K562 (cell line): ENCODE measurements at regions not wholly inside any gene's neighbourhood (a gene's known extent, or its start where the extent isn't known, plus 50 kb on each side); places are given as distances from the start of the nearest gene placed in this dataset.

Source experiments
- BRD9 ChIP-seq: fragments of 450-650 bp; IDR thresholded peaks from 2 replicates; pipeline ENCODE4 v1.6.1; 2018; ENCODE audit warnings: low read depth; ENCODE audit not compliant: partially characterized antibody
- PRPF4 ChIP-seq: fragments of 200-400 bp; formaldehyde crosslinking; IDR thresholded peaks from one replicate; pipeline ENCODE4 v1.6.1; 2017; ENCODE audit warnings: low read length, low read depth, mild to moderate bottlenecking; ENCODE audit not compliant: insufficient read depth, poor library complexity, severe bottlenecking
- RBM17 ChIP-seq: fragments of 200-400 bp; formaldehyde crosslinking; IDR thresholded peaks from 2 replicates; pipeline ENCODE4 v1.6.1; 2017; ENCODE audit warnings: low read depth, mild to moderate bottlenecking, low read length, borderline replicate concordance
- SAFB ChIP-seq: fragments of 200-400 bp; formaldehyde crosslinking; IDR thresholded peaks from 2 replicates; pipeline ENCODE4 v1.6.1; 2017; ENCODE audit warnings: low read depth, low read length, borderline replicate concordance
- TF ChIP-seq, protein P1 (sequence below): fragments of 450-650 bp; conservative IDR thresholded peaks from 2 replicates; pipeline ENCODE4 v1.6.1; 2016; ENCODE audit warnings: missing genetic modification characterization, low read depth, mild to moderate bottlenecking, control low read depth, missing compliant biosample characterization
- TF ChIP-seq, protein P2 (sequence below): sonication (generic); formaldehyde crosslinking; IDR thresholded peaks from 2 replicates; pipeline ENCODE4 v1.8.0; 2022; ENCODE audit warnings: missing genetic modification reagents, mild to moderate bottlenecking, moderate library complexity, borderline replicate concordance
- TF ChIP-seq, protein P3 (sequence below), 2 experiments: fragments of 450-650 bp; IDR thresholded peaks; 2 replicates each; pipeline ENCODE4 v1.6.1; 2016; ENCODE audit warnings: mild to moderate bottlenecking in 2 of 2, borderline replicate concordance in 1 of 2, low read depth in 1 of 2, moderate library complexity in 1 of 2
- TF ChIP-seq, protein P4 (sequence below): fragments of 250-450 bp; sonication (Bioruptor Pico); IDR thresholded peaks from 2 replicates; pipeline ENCODE4 v1.8.0; 2021; ENCODE audit warnings: borderline replicate concordance, mild to moderate bottlenecking, moderate library complexity; ENCODE audit not compliant: poor library complexity, severe bottlenecking

DNA sequence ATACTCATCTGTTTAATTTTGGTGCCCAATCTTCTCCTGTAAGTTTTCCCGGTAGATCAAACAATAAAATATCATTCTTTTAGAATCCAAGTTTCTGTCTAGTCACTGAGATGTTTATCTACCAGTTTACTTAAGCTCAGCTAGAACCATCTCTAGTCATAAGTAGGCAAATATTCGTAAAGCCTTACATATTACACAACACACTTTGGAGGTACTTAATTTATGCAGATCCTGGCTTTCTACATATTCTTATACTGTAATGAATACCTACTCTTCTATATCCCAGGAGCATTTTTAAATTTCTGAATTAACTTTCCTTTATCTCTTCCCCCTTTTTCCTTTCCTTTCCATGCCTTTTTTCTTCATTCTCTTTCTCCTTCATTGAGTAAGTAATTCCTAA, 185.9 kb upstream of the ZBTB20 start (continued):
- TF ChIP-seq, protein P1, sequence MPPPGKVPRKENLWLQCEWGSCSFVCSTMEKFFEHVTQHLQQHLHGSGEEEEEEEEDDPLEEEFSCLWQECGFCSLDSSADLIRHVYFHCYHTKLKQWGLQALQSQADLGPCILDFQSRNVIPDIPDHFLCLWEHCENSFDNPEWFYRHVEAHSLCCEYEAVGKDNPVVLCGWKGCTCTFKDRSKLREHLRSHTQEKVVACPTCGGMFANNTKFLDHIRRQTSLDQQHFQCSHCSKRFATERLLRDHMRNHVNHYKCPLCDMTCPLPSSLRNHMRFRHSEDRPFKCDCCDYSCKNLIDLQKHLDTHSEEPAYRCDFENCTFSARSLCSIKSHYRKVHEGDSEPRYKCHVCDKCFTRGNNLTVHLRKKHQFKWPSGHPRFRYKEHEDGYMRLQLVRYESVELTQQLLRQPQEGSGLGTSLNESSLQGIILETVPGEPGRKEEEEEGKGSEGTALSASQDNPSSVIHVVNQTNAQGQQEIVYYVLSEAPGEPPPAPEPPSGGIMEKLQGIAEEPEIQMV (tag) = no peak
- TF ChIP-seq SAFB (no peak), PRPF4 (no peak), BRD9 (no peak), RBM17 (no peak)
- TF ChIP-seq, protein P2, sequence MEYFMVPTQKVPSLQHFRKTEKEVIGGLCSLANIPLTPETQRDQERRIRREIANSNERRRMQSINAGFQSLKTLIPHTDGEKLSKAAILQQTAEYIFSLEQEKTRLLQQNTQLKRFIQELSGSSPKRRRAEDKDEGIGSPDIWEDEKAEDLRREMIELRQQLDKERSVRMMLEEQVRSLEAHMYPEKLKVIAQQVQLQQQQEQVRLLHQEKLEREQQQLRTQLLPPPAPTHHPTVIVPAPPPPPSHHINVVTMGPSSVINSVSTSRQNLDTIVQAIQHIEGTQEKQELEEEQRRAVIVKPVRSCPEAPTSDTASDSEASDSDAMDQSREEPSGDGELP (CRISPR knock-in tag) = no peak
- TF ChIP-seq, protein P3, sequence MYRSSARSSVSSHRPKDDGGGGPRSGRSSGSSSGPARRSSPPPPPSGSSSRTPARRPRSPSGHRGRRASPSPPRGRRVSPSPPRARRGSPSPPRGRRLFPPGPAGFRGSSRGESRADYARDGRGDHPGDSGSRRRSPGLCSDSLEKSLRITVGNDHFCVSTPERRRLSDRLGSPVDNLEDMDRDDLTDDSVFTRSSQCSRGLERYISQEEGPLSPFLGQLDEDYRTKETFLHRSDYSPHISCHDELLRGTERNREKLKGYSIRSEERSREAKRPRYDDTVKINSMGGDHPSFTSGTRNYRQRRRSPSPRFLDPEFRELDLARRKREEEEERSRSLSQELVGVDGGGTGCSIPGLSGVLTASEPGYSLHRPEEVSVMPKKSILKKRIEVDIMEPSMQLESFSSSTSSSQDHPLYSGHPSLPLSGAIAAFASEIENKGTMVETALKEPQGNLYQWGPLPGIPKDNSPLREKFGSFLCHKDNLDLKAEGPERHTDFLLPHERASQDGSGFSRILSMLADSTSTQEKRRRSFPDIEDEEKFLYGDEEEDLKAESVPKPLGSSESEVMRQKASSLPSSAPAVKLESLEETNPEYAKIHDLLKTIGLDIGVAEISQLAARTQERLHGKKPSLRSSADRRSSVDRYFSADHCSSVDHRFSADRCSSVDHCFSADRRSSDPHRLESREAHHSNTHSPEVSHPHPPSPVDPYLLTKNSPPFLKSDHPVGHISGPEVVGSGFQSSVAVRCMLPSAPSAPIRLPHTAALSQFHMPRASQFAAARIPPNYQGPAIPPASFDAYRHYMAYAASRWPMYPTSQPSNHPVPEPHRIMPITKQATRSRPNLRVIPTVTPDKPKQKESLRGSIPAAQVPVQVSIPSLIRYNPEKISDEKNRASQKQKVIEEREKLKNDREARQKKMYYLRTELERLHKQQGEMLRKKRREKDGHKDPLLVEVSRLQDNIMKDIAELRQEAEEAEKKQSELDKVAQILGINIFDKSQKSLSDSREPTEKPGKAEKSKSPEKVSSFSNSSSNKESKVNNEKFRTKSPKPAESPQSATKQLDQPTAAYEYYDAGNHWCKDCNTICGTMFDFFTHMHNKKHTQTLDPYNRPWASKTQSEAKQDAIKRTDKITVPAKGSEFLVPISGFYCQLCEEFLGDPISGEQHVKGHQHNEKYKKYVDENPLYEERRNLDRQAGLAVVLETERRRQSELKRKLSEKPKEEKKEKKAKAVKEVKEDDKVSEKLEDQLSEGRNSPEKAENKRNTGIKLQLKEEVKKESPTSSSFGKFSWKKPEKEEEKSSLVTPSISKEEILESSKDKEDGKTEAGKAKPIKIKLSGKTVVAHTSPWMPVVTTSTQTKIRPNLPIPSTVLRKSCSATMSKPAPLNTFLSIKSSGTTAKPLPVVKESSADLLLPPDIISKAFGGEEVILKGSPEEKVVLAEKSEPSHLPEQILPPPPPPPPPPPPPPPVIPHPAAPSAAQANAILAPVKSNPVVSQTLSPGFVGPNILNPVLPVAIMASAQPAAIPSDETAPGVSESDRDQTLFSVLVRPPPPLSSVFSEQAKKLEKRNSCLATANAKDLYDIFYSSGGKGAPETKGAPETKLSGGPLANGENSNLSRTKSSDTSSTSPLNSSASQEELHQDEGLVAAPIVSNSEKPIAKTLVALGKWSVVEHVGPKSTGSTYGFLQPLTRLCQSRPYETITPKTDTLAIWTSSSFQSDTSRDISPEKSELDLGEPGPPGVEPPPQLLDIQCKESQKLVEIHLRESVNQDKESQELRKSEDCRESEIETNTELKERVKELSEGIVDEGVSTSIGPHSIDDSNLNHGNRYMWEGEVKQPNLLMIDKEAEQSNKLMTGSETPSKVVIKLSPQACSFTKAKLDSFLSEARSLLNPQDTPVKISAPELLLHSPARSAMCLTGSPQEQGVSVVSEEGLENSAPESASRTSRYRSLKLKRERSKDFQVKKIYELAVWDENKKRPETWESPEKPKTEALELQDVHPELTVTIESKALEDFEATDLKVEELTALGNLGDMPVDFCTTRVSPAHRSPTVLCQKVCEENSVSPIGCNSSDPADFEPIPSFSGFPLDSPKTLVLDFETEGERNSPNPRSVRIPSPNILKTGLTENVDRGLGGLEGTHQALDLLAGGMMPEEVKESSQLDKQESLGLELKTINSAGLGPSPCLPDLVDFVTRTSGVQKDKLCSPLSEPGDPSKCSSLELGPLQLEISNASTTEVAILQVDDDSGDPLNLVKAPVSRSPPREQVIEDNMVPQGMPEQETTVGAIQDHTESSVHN (IDR thresholded peaks at IDR 0.05; ENCODE audit: borderline replicate concordance in 1 of 2, low read depth in 1 of 2) = no peak
- TF ChIP-seq, protein P4, sequence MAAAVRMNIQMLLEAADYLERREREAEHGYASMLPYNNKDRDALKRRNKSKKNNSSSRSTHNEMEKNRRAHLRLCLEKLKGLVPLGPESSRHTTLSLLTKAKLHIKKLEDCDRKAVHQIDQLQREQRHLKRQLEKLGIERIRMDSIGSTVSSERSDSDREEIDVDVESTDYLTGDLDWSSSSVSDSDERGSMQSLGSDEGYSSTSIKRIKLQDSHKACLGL (CRISPR knock-in tag) = no peak
